Kidney (tissue), 13 donors: ENCODE measurements at regions not wholly inside any gene's neighbourhood (a gene's known extent, or its start where the extent isn't known, plus 50 kb on each side); places are given as distances from the start of the nearest gene placed in this dataset.

ENCODE experiments used
- DNase-seq, 5 donors: peaks; one replicate each; pipeline ENCODE4 v3.0.0-alpha.2; 2013 to 2020
- FAIRE-seq: peaks from 2 replicates; lab custom pipeline; 2012; peaks lifted over from hg19 to GRCh38; lab: Jason Lieb, UNC
- H3K27ac ChIP-seq, 2 donors: one replicate each; pipeline ENCODE4 v1.7.0; 2013; ENCODE audit warnings: low read depth in 2 of 2, low read length in 2 of 2, inconsistent platforms in 1 of 2
- H3K27me3 ChIP-seq: one replicate; pipeline ENCODE4 v1.7.1; 2013; ENCODE audit warnings: low read length, inconsistent platforms; ENCODE audit not compliant: control insufficient read depth, insufficient read depth
- H3K36me3 ChIP-seq, 3 donors: one replicate each; pipeline versions ENCODE4 v1.7.0 to v1.7.1; 2013; ENCODE audit warnings: low read length in 3 of 3, control low read depth in 1 of 3, inconsistent platforms in 1 of 3; ENCODE audit not compliant: insufficient read depth in 3 of 3, control insufficient read depth in 2 of 3
- H3K4me1 ChIP-seq, 3 donors: one replicate each; pipeline versions ENCODE4 v1.7.0 to v1.7.1; 2013; ENCODE audit warnings: low read length in 3 of 3, inconsistent platforms in 1 of 3, low read depth in 1 of 3; ENCODE audit not compliant: control insufficient read depth in 2 of 3, insufficient read depth in 2 of 3
- H3K4me3 ChIP-seq, 3 donors: one replicate each; pipeline versions ENCODE4 v1.7.0 to v1.8.1; 2013; ENCODE audit warnings: low read length in 3 of 3, control low read depth in 1 of 3, inconsistent platforms in 1 of 3
- H3K9ac ChIP-seq, 3 donors: one replicate each; pipeline versions ENCODE4 v1.7.0 to v1.7.1; 2013; ENCODE audit warnings: low read length in 3 of 3, control low read depth in 1 of 3, inconsistent platforms in 1 of 3
- H3K9me3 ChIP-seq, 3 donors: one replicate each; pipeline versions ENCODE4 v1.7.0 to v1.7.1; 2013; ENCODE audit warnings: low read length in 3 of 3, control low read depth in 1 of 3, inconsistent platforms in 1 of 3; ENCODE audit not compliant: control insufficient read depth in 2 of 3, insufficient read depth in 1 of 3
- intact Hi-C: fragments of 100-400 bp; cut with DNase I; formaldehyde crosslinking; loops from one replicate; pipeline ENCODE4 v1.11.1; 2022
- TF ChIP-seq, protein P1 (sequence below): IDR thresholded peaks from 3 replicates; pipeline ENCODE4 v1.5.1; 2012; ENCODE audit warnings: mild to moderate bottlenecking, moderate library complexity, borderline replicate concordance; ENCODE audit not compliant: insufficient read depth; ENCODE audit errors: extremely low read depth
- donor health status: control.
- donor health status: control.
- donor health status: control.
- donor health status: control.
- donor health status: control.
- donor health status: DM: yes; HTN: yes; CAD: no.
- donor health status: Normal renal cell carcinoma (clear cell type).

DNA sequence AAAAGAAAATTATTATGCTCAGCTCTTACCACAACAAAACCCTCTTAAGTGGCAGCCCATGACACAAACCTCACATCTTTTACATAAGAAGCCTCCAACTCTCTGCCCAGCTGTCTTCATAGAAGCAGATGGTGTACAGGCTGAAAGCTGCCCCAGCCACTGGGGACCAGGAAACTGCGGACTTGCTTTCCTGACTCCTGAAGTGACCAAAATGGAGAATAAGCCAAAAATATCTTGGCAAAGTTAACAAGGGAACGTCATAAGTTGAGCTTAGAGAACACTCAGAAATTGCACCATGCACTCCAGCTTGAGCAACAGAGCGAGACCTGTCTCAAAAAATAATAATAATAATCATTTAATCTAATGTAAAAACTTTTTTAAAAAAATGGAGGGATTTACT lies 160.3 kb upstream of the CDYL start:
- Histone ChIP-seq H3K9me3 (no peaks in the 10 kb centered on the region), H3K4me1 (peaks cover 0 to 3% (median 2%) of the 10 kb centered on the region in 3 donors), H3K4me3 (no peak overlapping the region), H3K9ac (no peak overlapping the region), H3K27ac (no peak overlapping the region), H3K27me3 (no peaks in the 10 kb centered on the region), H3K36me3 (no peaks in the 10 kb centered on the region)
- intact Hi-C loops: no loop called here
- FAIRE-seq (no peak), DNase-seq (peak in 1 of 5 donors; percentile 74)
- TF ChIP-seq, protein P1, sequence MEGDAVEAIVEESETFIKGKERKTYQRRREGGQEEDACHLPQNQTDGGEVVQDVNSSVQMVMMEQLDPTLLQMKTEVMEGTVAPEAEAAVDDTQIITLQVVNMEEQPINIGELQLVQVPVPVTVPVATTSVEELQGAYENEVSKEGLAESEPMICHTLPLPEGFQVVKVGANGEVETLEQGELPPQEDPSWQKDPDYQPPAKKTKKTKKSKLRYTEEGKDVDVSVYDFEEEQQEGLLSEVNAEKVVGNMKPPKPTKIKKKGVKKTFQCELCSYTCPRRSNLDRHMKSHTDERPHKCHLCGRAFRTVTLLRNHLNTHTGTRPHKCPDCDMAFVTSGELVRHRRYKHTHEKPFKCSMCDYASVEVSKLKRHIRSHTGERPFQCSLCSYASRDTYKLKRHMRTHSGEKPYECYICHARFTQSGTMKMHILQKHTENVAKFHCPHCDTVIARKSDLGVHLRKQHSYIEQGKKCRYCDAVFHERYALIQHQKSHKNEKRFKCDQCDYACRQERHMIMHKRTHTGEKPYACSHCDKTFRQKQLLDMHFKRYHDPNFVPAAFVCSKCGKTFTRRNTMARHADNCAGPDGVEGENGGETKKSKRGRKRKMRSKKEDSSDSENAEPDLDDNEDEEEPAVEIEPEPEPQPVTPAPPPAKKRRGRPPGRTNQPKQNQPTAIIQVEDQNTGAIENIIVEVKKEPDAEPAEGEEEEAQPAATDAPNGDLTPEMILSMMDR: no peak

DNA sequence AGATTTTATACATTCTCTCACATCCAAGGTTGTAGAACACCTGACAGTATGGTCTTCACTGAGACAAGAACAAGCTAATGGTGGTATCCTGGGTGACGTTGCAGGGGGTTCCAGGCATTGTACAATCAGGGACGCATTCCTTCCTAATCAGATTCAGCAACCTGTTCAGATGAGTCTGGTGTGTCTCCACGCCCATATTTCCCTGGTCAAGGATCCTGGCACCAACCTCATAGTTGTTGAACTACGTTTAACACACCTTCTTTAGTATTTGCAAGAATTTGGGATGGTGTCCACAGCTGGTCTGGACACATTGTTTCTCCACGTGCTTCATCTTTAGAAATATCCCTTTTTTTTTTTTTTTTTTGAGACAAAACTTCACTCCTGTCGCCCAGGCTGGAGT lies 161.0 kb upstream of the CDYL start:
- no peaks in the 10 kb centered on the region for H3K36me3 ChIP-seq
- no peak overlapping the region for H3K4me3 ChIP-seq
- no peak overlapping the region for H3K9ac ChIP-seq
- TF ChIP-seq, protein P1: no peak
- peaks cover 0 to 6% (median 3%) of the 10 kb centered on the region in 3 donors for H3K4me1 ChIP-seq
- DNase-seq (no peak), FAIRE-seq (no peak)
- intact Hi-C loops: no loop called here
- H3K27me3 ChIP-seq: no peaks in the 10 kb centered on the region
- H3K27ac ChIP-seq: no peak overlapping the region
- H3K9me3 ChIP-seq: no peaks in the 10 kb centered on the region

DNA sequence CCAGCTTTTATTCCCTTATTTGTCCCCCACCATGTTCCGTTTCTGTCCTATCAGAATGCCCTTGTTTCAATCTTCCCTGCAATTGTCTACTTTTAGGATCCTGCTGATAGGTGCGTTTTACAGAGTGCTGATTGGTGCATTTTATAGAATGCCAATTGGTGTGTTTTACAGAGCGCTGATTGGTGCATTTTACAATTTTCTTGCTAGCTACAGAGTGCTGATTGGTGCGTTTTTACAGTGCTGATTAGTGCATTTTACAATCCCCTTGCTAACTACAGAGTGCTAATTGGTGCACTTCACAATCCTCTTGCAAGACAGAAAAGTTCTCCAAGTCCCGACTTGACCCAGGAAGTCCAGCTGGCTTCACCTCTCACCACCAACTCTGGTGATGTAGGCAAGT lies 161.6 kb upstream of the CDYL start:
- no peak overlapping the region for H3K27ac ChIP-seq
- FAIRE-seq (no peak), DNase-seq (no peak)
- no peaks in the 10 kb centered on the region for H3K27me3 ChIP-seq
- no peaks in the 10 kb centered on the region for H3K9me3 ChIP-seq
- H3K4me3 ChIP-seq: no peak overlapping the region
- intact Hi-C loops: no loop called here
- no peaks in the 10 kb centered on the region for H3K36me3 ChIP-seq
- TF ChIP-seq, protein P1: no peak
- H3K9ac ChIP-seq: no peak overlapping the region
- H3K4me1 ChIP-seq: peaks cover 0 to 6% (median 3%) of the 10 kb centered on the region in 3 donors

DNA sequence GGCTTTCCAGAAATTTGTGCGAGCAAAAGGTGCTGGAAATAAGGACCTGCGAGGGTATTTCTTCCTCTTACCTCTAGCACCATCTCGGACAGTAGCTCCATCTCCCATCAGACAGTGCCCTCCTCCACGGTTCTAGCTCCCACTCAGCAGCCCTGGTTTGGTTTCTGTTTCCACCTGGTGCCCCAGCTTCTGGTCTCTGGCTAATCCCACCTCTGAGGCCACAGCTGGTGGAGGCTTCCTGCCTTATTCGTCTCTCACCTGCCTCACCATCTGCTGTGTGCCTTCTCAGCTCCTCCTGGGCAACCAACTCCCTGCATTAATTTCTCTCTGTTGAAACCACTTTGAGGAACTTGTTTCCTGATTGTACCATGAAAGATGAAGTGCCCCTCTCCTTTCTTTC lies 162.4 kb upstream of the CDYL start:
- Histone ChIP-seq H3K4me3 (no peak overlapping the region), H3K27ac (no peak overlapping the region), H3K4me1 (peaks cover 0 to 6% (median 3%) of the 10 kb centered on the region in 3 donors), H3K9ac (no peak overlapping the region), H3K9me3 (no peaks in the 10 kb centered on the region), H3K36me3 (no peaks in the 10 kb centered on the region), H3K27me3 (no peaks in the 10 kb centered on the region)
- intact Hi-C loops: no loop called here
- TF ChIP-seq, protein P1: no peak
- FAIRE-seq (no peak), DNase-seq (no peak)
